NCI-H1048 (cell line): ENCODE measurements at regions not wholly inside any gene's neighbourhood (a gene's known extent, or its start where the extent isn't known, plus 50 kb on each side); places are given as distances from the start of the nearest gene placed in this dataset.

Source experiments
- DNase-seq: peaks from one replicate; lab custom pipeline; 2025; lab: John Stamatoyannopoulos, UW

DNA sequence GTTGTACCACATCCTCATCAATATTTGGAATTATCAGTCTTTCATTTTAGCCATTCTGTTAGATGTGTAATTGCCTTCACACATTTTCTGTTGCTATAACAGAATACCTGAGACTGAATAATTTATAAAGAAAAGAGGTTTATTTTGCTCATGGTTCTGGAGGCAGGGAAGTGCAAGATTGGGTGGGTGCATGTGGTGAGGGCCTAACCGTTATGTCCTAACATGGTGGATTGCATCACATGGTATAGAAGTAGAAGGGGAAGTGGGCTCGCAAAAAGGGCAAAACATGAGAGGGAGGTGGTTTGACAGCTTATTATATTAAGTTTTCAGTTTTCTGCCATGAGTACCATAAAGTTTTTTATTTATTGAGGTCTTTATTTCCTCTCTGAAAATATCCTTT, 452.0 kb downstream of the ARL4A start:
- no peak for DNase-seq

DNA sequence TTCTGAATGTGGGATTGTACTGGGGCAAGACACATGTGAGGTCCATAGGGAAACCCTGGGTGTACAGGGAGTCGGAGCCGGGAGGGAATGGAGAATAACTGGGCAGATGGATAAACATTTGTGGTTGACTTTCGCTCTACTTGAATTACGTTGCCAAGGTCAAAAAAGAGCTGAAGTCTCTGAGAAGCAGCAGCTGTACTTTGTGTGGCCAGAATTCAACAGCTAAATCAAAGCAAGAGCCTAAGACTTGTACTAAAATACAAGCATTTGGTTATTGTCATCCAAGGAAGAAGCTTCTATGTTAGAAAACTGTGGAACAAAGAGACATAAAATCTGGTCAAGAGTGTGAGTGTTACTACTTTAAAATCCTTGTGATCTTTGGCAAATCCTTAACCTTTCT, 457.2 kb downstream of the ARL4A start:
- DNase-seq = no peak

DNA sequence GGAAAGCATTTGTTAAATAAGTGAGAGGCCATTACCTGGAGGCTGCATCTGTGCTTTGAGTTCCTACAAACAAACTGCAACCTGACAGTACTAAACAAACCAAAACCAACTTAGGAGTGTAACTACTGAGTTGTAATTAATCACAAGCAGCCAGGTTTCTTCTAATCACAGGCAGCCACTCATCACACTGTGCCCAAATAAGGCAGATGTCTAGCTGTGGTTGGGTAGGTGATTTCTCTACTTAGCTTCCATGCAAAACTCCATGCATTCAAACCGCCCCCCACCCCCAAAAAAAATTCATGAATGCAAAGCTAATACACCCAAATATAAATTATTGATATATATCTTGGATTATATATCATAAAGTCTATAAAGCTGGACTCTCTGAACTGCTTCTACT, 461.1 kb downstream of the ARL4A start:
- DNase-seq = no peak

DNA sequence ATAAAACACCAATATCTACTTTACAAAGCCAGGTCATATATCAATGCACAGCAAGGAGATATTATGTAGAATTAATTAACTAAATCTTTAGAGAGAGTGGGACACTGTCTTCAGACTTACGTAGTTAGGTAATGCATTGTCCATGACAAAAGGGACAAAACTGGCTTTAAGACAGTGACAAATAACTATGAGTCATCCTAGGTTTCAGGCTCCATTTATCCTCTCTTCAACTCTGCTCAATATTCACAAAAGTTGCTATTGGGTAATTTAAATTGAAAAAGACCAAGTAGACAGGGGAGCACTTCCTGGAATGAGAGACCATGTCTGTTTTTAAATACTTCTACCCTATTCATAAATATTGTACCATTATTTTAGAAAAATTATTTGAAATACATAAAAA, 464.5 kb downstream of the ARL4A start:
- no peak for DNase-seq

DNA sequence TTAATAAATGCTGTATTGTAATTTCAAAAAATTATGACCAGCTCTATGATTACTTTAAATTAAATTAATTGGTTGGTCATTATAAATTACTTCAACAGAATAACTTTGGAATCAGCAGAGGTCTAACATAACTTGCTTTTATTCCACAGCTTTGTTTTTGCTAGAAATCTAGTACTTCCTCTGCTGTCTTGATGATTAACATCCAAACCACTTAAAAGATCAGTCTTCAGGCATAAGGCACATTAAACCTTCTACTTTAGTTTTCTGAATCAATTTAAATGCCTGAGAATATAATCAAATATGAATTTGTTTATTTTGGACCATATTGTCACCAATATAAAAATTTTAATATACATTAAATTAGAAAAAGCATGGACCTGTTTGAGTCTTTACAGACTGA, 465.3 kb downstream of the ARL4A start:
- DNase-seq = no peak

DNA sequence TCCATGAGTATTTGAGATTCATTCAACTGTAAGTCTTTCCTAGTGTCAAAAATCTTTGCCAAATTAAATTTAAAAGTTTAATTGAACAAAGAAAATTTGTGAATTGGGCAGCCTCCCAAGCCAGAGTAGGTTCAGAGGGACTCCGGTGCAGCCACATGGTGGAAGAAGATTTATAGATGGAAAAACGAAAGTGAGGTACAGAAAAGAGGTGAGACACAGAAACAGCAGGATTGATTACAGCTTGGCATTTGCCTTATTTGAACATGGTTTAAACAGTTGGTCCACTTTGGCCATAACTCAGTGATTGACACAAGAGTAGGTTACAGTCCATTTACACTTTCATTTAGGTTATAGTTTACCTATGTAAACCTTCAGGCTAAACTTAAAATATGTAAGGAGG, 465.8 kb downstream of the ARL4A start:
- no peak for DNase-seq

DNA sequence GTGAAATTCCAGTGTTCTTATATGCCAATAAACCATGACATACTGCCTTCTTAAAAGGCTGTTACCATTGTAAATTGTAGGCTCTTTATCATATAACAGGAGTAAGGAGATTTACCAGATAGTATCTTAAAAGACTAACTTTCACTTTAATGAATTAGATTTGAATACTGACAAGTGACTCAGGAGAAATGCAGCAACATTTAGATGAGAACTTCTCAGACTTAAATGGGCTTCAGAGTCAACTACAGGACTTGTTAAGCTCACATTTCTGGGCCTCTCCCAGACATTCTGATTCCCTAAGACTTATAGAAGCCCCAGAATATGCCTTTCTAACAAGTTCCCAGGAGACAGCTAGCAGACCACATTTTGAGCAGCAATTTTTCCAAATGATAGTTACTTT, 466.3 kb downstream of the ARL4A start:
- DNase-seq = no peak

DNA sequence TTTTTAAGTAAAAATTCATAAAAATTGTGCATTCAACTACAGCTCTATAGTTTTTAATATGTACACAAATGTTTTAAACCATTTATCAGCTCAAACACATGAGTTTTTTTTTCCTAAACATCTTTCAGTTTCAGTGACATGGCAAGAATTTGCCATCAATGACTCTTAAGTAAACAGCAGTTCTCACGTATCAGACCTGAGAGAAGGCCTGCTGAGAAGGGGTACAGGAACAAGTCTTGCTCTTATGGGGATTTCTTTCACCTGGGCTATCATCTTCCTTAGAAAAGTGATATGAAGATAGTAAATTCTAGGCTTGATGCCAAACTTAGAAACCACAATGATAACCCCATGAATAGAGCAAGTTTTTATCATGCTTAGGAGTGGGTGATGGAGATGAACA, 467.8 kb downstream of the ARL4A start:
- DNase-seq = no peak

DNA sequence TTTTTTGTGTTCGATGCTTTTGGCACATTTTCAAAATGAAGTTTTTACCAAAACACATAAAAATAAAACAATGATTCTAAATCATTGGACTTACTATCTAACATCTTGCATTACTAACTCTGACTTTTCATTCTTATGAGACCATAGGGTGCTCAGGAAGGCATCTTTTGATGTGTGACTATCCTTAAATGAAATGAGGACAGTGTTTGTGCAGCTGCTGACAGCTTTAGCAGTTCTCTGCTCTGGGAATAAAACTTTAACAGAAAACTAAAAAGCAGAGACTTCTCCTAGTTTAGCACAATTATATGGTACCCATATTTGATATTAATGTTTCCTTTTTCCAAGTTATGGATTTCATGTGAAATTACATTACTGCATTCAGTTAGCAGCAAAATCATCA, 471.6 kb downstream of the ARL4A start:
- DNase-seq = no peak

DNA sequence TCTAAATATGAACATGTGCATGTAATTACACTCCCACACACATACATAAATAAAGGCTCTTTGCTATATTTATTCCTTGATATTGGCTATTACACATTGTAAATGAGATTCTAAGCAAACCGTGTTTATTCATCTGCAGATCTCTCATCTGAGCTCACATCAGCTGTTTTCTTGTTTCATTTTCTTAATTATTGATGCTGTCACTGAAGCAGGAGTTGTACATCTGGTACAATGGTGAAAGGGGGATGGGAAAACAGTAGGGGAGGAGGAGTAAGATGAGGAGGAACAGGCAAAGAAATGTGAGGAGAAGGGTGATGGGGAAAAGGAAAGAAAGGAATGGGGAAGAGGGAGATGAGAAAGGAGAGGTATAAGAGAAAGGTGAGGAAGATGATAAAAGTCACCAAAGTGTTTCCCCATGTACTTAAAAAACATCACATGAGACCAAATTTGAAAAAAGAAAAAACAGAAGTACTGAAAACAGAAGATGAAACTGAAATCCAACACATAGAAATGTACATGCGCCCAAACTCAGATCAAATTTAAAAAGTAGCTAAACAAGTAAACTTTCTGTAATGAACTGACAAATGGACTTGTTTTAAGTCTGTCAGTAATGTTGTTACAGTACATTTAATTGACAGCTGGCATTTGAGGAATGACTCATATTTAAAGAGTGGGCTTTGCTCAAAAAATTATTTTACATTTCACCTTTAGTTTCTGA, 472.2 kb downstream of the ARL4A start:
- no peak for DNase-seq

DNA sequence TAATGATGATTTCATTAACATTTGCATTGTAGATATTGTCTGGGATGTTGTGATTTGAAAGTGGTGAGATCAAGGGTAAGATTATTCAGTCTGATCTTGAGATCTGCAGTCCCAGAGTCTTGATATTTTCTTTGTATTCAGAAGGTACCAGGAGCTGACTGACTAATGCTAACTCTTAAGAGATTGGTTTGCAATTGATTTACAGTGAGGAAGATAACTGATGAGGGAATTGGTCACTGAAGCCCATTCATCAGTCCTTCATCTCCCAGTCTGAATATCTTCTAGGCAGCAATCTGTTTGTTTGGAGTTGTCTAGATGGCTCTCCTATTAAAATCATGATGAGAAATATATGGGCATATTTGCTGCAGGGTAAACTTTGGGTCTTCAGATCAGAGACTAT, 473.7 kb downstream of the ARL4A start:
- DNase-seq = no peak

DNA sequence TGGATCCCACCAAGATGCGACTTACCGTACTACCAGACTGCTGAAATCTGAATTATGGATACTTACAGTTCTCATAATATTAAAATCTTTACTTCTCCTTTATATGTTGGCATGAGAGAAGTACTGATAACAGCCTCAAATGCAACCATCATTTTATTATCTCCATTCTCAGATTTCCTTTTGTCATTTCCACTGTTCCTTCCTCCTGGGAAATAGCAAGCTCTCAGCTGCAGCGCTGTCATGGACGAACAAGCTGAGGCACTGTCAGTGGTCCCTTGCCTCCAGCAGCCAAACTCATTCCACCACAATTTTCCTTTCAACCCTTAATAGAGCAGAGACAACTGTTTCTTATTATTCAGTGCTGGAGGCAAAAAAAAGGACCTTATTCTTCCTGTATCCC, 478.4 kb downstream of the ARL4A start:
- DNase-seq = no peak

DNA sequence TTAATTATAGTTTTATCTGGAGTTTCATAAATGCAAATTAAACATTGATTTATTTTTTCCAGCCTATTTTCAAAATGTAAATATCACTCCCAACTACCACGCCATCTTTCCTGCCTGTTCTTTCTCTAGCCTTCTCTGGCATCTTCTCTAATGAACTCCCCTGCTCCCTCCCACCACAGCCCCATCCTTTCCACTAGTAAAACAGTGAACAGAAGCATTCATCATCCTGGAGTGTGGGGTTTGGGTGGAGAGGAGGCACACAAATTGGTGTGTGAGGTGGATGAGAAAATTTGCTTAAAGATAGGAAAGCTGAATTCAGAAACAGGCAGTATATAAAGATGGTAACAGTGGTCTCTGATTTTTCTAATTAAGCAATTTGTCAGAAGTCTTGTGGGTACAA, 479.4 kb downstream of the ARL4A start:
- DNase-seq = no peak

DNA sequence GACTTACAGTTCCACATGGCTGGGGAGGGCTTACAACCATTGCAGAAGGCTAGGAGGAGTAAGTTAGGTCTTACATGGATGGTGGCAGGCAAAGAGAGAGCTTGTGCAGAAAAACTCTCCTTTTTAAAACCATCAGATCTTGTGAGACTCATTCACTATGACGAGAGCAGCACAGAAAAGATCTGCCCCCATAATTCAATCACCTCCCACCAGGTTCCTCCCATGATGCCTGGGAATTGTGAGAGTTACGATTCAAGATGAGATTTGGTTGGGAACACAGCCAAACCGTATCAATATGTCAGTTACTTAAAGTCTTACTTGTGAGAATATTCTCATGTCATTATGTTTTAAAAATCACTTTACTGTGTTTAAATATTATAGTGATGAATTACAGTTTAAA, 481.9 kb downstream of the ARL4A start:
- DNase-seq = no peak

DNA sequence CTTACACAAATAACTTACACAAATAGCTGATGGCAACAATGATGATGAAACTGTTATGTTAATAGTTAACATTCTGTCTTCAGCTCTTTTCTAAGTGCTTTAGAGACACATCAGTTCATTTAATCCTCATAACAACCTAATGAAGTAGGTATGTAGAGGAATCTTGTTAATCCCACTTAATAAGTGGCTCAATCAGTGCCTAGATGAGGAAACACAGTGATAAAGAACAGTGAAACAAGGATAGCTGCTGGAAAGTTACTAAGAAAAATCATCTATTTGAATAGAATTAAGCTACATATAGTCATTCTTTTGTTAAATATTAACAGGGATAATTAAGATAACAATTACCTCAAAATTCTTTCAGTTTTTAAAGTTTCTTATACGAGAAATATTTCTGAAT, 487.6 kb downstream of the ARL4A start:
- DNase-seq = no peak

DNA sequence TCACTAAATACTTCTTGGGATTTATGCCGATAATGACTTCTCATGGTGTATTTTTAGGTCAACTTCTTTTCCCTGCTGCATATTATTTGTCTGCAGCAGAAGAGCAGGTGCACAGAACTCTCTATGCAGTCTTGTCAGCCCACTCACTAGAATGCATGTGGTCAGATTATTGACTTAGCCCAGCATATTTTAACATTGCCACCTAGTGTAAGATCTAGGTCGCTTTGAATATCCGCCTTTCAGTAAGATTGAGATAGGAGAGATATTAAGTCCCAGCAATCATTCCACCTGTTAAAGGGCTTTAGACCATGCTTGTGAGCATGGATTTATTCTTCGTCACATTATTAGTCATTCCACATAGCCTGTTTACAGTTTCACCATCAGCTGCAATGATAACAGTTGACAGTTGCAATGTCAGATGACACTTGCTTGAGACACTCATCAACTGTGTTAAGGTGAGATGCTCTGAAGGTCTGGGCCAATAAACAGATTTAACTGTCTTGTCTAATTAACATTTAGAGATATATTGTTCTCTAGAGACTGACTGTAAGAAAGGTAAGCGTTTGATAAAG, 491.7 kb downstream of the ARL4A start:
- DNase-seq = no peak

DNA sequence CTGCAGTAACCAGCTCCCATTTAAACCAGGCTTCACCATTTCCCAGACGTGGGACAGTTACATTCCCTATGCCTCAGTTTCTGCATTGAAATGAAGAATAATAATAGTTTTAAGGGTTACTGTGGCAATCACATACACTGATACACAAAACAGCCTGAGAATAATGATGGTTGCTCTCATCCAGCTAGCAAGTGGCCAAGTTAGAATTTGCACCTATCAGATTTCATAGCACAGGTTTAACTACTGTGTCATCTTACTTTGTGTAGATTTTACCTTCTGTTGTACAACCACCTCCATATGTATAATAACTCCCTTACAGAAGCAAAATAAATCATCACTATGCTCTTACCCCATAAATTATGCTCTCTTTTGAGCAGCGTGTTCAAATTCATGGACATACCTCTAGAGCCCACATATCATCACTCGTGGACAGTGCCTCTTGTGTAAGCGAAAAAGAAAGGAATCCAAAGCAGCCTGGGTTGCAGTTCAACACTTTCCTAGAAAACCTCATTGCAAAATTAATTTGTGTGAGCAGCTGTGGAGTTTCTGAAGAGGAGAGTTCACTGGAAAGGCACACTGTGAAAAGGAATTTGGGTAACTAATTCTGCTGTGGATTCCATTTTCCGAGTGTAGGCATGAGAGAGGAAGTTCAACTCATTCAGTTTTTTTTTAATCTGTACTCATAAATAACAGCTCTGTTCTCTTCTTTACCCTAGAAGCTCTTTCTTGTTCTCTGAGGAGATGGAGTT, 492.5 kb downstream of the ARL4A start:
- DNase-seq = no peak

DNA sequence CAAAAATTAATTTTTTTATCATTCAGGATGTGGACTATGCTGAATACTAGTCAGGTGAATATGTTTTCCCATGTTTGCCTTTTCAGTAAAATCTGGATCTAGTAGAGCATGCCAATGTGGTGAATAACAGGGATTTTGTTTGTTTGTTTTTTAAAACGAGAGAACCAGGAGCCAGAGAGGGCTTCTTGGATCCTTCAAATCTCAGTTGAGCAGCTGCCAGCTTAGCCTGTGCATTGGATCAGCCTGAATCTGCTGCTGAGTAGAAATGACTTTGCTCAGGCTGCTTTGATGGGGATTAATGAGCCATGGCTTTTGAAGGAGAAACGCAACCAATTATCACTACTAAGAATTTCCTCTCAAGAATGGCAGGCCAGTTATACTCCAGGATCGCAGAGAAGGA, 493.8 kb downstream of the ARL4A start:
- no peak for DNase-seq

DNA sequence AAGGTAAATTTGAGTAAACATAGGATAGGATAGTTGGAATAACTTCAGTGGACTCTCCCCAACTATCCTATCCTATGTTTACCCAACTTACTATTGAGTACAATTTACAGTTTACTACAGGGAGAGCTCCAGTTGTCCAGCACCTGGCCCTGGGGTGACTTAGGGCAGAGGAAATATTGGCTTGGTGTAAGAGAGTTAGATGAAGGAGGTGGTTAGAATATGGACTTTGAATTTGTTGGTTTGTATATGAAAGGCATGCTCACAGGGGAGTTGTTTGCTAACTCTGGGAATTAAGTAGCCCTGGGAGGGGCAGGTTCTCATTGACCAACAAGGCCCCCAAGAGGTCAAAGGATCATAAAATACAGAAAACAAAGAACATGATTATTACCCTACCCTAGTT, 497.7 kb downstream of the ARL4A start:
- no peak for DNase-seq

DNA sequence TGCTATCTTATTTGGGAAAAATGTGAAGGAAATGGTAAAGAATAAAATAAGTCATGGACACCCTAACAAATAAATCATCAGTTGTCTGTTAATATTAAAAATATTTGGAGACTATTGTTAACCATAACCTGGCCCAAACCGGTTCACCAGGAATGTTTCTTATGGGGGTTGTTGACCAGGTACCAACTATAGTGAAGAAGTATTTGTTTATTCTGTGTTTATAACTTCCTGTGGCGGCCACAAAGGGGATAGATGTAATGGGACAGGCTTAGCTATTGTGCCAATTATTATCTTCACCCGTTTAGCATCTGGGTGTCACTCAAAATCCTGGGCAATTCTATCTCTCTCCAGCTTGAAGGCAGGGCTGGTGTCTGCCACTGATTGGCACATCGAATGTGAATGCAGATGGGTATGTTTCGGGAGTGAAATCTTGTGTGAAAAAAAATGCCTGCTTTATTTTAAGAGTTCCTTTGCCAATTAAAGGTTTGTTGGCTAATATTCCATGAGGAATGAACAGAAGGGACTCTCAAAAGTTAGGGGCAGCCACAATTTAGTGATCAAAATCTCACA, 500.9 kb downstream of the ARL4A start:
- no peak for DNase-seq

DNA sequence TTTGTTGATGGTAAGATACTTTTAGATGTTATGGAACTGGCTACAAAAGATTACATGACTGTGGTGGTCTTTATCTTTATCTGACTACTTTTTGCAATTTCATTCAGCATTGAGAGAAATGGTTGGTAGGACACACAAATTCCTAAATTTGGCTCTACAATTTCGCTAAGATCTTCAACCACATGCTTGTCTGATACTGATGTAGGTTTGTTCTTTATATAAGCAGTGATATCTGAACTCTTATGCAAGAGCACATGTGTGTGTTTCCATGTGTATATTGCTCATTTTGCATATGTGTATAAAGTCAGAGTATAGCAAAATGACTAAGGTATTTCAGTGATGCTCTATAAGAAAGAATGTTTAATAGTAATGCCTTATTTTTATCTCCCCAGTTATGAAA, 501.5 kb downstream of the ARL4A start:
- no peak for DNase-seq

DNA sequence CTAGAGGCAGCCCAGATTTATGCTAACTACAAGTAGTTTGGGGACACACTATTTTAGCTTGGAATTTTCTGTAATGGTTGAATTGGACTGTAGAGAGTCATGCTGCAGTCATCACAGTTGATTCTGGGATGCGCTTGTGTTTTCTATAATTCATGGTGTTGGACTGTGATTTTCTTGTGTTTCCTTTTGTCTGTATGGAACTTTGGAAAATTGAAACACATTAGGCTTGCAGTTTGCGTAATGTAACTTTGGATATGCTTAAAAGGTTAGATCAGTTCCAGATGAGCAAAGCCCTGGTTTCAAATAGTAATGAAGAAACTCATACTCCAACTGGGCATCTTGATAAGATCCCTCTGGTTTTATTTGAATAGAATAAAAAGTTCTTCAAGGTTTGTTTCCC, 502.2 kb downstream of the ARL4A start:
- no peak for DNase-seq

DNA sequence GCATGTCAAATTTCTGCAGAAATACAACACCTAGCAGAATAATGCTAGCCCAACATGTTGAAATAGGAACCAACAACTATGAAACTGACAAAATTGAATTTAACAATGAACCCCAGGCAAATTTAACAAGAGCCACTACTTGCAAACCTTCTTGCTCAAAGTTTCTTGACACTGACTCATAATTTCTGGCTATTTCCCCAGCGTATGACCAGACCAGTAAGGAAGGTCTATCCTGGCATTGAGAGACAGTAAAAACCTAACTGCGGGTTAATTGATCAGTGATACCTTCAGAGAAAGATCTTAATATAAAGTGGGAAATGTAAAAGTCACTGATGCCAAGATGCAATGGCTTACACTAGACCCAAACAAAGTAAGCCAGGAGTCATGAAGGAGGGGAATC, 510.1 kb downstream of the ARL4A start:
- DNase-seq = no peak
